ENCODE measurements at regions not wholly inside any gene's neighbourhood (a gene's known extent, or its start where the extent isn't known, plus 50 kb on each side); places are given as distances from the start of the nearest gene placed in this dataset.

DNA sequence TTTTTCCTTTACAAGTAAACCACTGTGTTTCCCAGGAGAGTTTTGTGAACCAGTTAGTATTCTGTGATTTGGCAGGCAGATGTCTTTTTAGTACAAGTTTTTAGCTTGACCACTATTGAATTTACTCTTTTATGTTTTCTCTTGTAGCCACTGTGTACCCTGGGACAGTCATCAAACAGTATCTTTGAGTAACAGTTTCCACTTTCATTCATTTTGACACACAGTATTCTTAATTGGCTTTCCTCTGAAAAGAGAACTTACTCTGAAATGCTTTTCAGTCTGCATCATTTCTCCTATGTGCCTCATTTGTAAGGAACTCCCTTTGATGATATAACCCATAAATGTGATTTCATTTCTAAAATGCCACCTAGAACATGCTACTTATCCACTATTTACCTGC lies 476.5 kb downstream of the PDGFC start:
- no peak for TF ChIP-seq POLR2A (IDR thresholded peaks at IDR 0.05; ENCODE audit: low read length)
- no peak for TF ChIP-seq GATA1 (IDR thresholded peaks at IDR 0.05; ENCODE audit: low read depth, low read length)
